ENCODE measurements at regions not wholly inside any gene's neighbourhood (a gene's known extent, or its start where the extent isn't known, plus 50 kb on each side); places are given as distances from the start of the nearest gene placed in this dataset.
"Not testable (repeated sequence)": the region's sequence is repeated elsewhere in the genome, so short reads cannot be mapped to it uniquely, and the experiment has no call there.

GRCh38 chr6:26961236-26961635 lies 286.3 kb upstream of the PRSS16 start:
- TF ChIP-seq CTCF (IDR thresholded peaks at IDR 0.05); POLR2A (IDR thresholded peaks at IDR 0.05; ENCODE audit: low read length); ZFP36 (IDR thresholded peaks at IDR 0.05; ENCODE audit: borderline replicate concordance, partially characterized antibody); RAD21 (conservative IDR thresholded peaks at IDR 0.05 in 1 of 2, IDR thresholded peaks at IDR 0.05 in 1 of 2); PBX3 (IDR thresholded peaks at IDR 0.05); ESRRA (IDR thresholded peaks at IDR 0.05; ENCODE audit: borderline replicate concordance, low read length); JUN (IDR thresholded peaks at IDR 0.05); NR3C1 (IDR thresholded peaks at IDR 0.05): not testable (repeated sequence)

Measured in A549 (cell line).